Fibroblast of the aortic adventitia (primary cell): ENCODE measurements at regions not wholly inside any gene's neighbourhood (a gene's known extent, or its start where the extent isn't known, plus 50 kb on each side); places are given as distances from the start of the nearest gene placed in this dataset.

Source experiments
- DNase-seq: peaks from one replicate; pipeline ENCODE4 v3.0.0-alpha.2; 2010; ENCODE audit warnings: low read depth
- H3K4me3 ChIP-seq: 2 replicates; pipeline ENCODE4 v1.5.1; 2011; ENCODE audit warnings: low read depth, mild to moderate bottlenecking, control low read depth, low read length, moderate library complexity
- TF ChIP-seq, protein P1 (sequence below): IDR thresholded peaks from 2 replicates; pipeline ENCODE4 v1.5.1; 2011; ENCODE audit warnings: mild to moderate bottlenecking, low read length, control low read depth, inconsistent platforms; ENCODE audit not compliant: insufficient read depth

DNA sequence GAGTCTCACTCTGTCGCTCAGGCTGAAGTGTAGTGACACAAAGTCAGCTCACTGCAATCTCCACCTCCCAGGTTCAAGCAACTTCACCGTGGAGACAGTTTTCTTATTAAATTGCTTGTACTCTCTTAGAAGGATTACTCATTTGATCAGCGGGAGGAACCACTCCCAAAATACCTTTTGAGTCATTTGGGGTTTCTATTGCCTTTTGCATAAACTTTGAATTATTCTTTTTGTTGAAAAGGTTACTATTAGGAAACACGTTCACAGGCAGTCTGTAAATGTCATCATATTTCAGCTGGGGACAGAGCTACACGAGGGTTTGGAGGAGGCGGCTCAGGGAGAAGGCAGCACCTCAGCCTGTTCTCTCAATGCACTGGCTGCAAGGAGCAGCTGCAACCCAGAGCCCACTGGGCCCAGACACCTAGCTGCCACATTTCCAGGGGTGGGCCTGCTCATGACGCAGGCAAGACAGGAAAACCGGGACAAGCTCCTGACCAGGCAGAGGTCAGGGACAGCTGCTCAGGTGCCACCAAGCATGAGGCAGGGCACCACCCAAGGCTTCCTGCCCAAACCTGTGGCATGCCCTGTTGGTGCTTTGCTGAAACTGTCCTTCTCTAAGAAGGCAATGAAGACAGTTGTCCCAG is 205.9 kb downstream of the BMP7 start:
- TF ChIP-seq, protein P1, sequence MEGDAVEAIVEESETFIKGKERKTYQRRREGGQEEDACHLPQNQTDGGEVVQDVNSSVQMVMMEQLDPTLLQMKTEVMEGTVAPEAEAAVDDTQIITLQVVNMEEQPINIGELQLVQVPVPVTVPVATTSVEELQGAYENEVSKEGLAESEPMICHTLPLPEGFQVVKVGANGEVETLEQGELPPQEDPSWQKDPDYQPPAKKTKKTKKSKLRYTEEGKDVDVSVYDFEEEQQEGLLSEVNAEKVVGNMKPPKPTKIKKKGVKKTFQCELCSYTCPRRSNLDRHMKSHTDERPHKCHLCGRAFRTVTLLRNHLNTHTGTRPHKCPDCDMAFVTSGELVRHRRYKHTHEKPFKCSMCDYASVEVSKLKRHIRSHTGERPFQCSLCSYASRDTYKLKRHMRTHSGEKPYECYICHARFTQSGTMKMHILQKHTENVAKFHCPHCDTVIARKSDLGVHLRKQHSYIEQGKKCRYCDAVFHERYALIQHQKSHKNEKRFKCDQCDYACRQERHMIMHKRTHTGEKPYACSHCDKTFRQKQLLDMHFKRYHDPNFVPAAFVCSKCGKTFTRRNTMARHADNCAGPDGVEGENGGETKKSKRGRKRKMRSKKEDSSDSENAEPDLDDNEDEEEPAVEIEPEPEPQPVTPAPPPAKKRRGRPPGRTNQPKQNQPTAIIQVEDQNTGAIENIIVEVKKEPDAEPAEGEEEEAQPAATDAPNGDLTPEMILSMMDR = no peak
- no peak for DNase-seq
- H3K4me3 ChIP-seq = no peak overlapping the region

DNA sequence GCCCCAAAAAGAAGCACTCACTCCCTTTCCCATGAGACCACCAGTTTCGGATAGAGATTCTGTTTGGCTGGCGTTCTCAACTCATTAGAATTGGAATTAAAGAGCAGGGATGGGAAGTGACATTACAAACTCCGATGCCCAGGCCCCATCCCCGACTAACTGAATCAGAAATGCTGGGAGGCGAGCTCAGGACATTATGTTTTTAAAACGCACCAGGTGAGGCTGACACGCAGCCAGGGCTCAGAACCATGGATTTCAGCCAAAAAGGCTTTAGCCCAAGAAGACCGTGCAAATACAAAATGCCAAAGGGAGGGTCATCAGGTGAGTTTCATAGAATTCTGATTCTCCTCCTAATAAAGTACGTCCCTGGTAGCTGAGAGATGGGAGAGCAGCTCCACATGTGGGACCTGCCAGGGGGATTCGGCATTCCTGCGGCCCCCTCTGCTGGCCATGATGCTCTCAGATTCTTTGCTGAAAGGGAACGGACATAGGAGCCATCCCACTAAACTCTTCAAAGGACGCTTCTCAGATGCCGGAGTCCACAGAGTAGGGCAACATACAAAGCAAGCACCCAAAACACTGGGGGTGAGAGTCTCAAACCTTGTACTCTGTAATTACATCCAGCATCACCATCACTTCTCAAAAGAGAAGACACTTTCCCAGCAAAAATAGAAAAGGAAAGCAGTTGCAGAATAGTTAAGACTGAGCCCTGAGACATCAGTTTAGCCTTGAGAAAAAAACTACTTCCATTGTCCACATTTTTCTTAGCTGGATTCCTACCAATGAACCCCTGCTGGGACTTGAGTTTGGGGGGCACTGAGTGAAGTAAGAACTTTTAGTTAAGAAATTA is 205.2 kb downstream of the BMP7 start:
- TF ChIP-seq, protein P1 = no peak
- no peak for DNase-seq
- no peak overlapping the region for H3K4me3 ChIP-seq

DNA sequence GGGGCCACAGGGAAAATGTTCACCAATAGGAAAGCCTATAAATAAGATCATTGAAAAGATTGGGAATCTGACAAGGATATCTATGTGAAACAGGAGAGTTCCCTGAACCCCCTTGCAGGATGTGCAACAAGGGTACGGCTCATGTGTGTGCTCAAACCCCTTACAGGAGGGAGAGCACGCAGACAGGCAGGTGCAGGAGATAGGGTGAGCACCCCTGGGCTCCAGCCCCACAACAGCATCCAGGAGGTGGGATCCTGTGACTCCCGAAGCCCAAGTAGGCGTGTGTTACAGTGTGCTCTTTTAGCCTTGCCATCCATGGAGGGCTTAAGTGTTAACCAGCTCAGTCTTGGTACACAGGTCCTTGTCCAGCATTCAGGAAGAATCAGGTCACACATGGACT is 204.2 kb downstream of the BMP7 start:
- DNase-seq = no peak
- H3K4me3 ChIP-seq = no peak overlapping the region
- TF ChIP-seq, protein P1 = no peak

DNA sequence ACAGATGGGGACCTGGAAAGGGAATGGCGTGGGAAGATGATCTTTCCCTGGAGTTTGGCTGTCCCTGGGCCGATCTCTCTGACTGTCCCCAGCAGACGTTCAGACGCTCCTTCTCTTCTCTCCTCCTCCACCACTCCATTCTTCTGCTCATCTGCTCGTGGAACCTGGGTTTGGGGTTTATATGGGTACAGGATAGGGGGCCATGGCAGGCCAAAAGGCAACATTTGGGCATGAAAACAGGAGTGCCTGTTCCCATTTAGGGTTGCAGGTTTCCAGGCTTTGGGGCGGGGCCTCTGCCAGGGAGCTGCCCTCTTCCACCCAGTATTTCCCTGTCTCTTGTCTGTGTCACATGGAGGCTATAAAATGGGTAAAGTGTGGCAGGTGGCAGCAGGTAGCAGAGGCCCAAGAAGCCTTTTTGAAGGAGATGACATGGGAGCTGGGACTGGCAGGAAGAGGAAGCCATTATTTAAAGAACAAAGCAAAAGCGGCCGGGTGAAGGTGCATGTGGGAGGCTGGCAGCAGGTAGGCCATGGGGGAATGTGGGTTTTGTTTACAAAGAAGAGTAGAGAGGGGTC is 203.7 kb downstream of the BMP7 start:
- no peak overlapping the region for H3K4me3 ChIP-seq
- TF ChIP-seq, protein P1 = no peak
- no peak for DNase-seq

DNA sequence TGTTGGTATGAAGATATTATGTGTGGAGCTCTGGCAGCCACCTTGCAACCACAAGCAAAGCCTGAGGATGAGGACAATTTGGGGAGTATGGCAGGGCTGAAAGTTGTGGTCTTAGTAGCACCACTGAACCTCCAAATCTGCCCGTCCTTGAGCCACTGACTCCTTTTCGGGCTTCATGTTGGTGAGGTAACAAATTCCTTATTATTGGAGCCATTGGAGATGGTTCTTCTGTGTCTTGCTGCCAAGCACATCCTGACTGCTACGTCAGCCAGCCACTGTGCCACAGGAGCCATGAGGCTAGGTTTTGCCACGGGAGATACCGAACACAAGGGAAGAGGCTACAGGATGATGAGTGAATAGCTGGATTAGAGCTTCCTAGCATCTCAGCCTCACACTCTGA is 201.6 kb downstream of the BMP7 start:
- no peak for DNase-seq
- TF ChIP-seq, protein P1 = no peak
- no peak overlapping the region for H3K4me3 ChIP-seq

DNA sequence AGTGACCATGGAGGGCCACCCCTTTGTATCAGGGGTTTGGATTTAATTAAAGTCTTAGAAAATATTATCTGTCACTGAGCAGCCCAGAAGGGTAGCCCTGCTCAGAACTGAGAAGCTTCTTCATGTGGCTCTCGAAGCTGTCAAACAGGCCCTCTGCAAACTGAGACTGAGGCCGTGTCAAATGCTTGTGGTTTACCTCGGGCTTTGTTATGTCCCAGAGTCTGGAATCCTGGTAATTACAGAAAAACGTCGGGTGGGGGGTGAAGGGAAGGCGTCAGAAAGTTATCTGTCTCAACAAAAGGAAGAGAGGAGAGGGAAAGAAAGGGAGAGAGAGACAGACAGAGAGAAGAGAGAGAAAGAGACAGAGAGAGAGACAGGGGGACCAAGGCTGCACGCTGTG is 200.8 kb downstream of the BMP7 start:
- no peak overlapping the region for H3K4me3 ChIP-seq
- DNase-seq = no peak
- TF ChIP-seq, protein P1 = no peak
